ENCODE measurements at regions not wholly inside any gene's neighbourhood (a gene's known extent, or its start where the extent isn't known, plus 50 kb on each side); places are given as distances from the start of the nearest gene placed in this dataset.

GRCh38 chr10:92760609-92761008 is 70.9 kb downstream of the HHEX start:
- no peak for TF ChIP-seq CTCF (IDR thresholded peaks at IDR 0.05)
- TF ChIP-seq POLR2A (IDR thresholded peaks at IDR 0.05) = no peak
